Mesendoderm (in vitro differentiated cells): ENCODE measurements at regions not wholly inside any gene's neighbourhood (a gene's known extent, or its start where the extent isn't known, plus 50 kb on each side); places are given as distances from the start of the nearest gene placed in this dataset.

ENCODE experiments used
- DNase-seq: peaks from one replicate; pipeline ENCODE4 v3.0.0; 2013
- H2AK5ac ChIP-seq: 2 replicates; pipeline ENCODE4 v1.6.1; 2013; ENCODE audit warnings: low read length, inconsistent platforms
- H2BK120ac ChIP-seq: 2 replicates; pipeline ENCODE4 v1.6.1; 2013; ENCODE audit warnings: low read depth, mild to moderate bottlenecking, low read length, moderate library complexity, mixed read lengths
- H2BK15ac ChIP-seq: replicated peaks from 2 replicates; pipeline ENCODE4 v1.6.1; 2013; ENCODE audit warnings: low read depth, mild to moderate bottlenecking, moderate library complexity
- H2BK5ac ChIP-seq: 2 replicates; pipeline ENCODE4 v1.6.1; 2013; ENCODE audit warnings: low read length, inconsistent platforms
- H3K18ac ChIP-seq: 2 replicates; pipeline ENCODE4 v1.6.1; 2013; ENCODE audit warnings: mild to moderate bottlenecking, low read length, mixed read lengths
- H3K23ac ChIP-seq: one replicate; pipeline ENCODE4 v1.6.1; 2013; ENCODE audit warnings: low read length
- H3K27ac ChIP-seq: 2 replicates; pipeline ENCODE4 v1.5.1; 2013; ENCODE audit warnings: low read depth, mild to moderate bottlenecking, inconsistent platforms, low read length, moderate library complexity
- H3K27me3 ChIP-seq: 2 replicates; pipeline ENCODE4 v1.6.1; 2013; ENCODE audit warnings: low read length, control low read depth, mild to moderate bottlenecking, inconsistent platforms; ENCODE audit not compliant: insufficient read depth, poor library complexity
- H3K36me3 ChIP-seq: 2 replicates; pipeline ENCODE4 v1.6.1; 2013; ENCODE audit warnings: low read length, inconsistent platforms; ENCODE audit not compliant: control insufficient read depth, insufficient read depth
- H3K4ac ChIP-seq: one replicate; pipeline ENCODE4 v1.6.1; 2013; ENCODE audit warnings: low read depth, mild to moderate bottlenecking, low read length, moderate library complexity
- H3K4me1 ChIP-seq: 2 replicates; pipeline ENCODE4 v1.6.1; 2013; ENCODE audit warnings: low read depth, low read length, inconsistent platforms; ENCODE audit not compliant: control insufficient read depth
- H3K4me2 ChIP-seq: 2 replicates; pipeline ENCODE4 v1.6.1; 2013; ENCODE audit warnings: low read length
- H3K4me3 ChIP-seq: 2 replicates; pipeline ENCODE4 v1.5.1; 2013; ENCODE audit warnings: mild to moderate bottlenecking, low read length
- H3K56ac ChIP-seq: one replicate; pipeline ENCODE4 v1.6.1; 2013; ENCODE audit warnings: low read length
- H3K79me1 ChIP-seq: 2 replicates; pipeline ENCODE4 v1.6.1; 2013; ENCODE audit warnings: low read length, inconsistent platforms
- H3K79me2 ChIP-seq: 2 replicates; pipeline ENCODE4 v1.6.1; 2013; ENCODE audit warnings: mild to moderate bottlenecking, low read length; ENCODE audit not compliant: control insufficient read depth, insufficient read depth
- H3K9ac ChIP-seq: 2 replicates; pipeline ENCODE4 v1.6.1; 2013; ENCODE audit warnings: low read length, inconsistent platforms
- H4K5ac ChIP-seq: one replicate; pipeline ENCODE4 v1.6.1; 2013; ENCODE audit warnings: low read length
- H4K8ac ChIP-seq: one replicate; pipeline ENCODE4 v1.6.1; 2013; ENCODE audit warnings: low read depth, mild to moderate bottlenecking, control low read depth, low read length, moderate library complexity
- WGBS: extraction: QIAGEN DNeasy Blood & Tissue Kit; methylation state at CpG from one replicate; pipeline ENCODE4 v1.1.7; 2013; ENCODE audit warnings: low lambda C conversion rate, missing lambda C conversion rate; ENCODE audit not compliant: insufficient coverage; ENCODE audit errors: extremely low coverage; 5-methylcytosine and 5-hydroxymethylcytosine counted together

DNA sequence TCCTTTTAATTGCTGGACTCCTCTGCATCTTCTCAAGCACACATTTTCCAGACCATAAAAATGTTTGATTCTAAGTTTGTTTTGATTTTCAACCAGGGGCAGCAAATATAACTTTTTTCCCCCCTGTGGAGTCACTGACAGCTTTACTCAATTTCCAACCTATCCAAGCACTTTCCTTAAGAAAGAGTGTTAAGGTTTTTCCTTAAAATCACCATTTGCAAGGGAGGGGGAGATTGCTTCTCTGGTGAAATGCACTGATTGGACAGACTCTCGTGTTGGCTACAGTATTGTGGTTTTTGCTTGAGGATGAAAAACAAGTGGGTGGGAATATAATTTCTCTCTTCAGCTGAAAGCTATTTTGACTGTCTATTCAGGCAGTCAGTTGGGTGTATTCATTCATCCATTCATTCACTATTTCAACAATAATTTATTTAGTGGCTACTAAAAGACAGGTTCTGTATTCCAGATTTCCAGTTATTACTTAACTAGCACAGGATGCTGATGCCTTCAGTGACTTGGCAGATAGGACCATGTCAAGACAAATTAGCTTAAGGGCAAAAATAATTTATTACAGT lies 146.3 kb downstream of the BAMBI start:
- H3K4me1 ChIP-seq = peaks cover 9% of the 10 kb centered on the region
- H2BK5ac ChIP-seq = no peak overlapping the region
- H2BK120ac ChIP-seq = no peak overlapping the region
- no peak overlapping the region for H3K4ac ChIP-seq
- no peak overlapping the region for H4K8ac ChIP-seq
- H3K9ac ChIP-seq = no peak overlapping the region
- no peaks in the 10 kb centered on the region for H3K79me2 ChIP-seq
- H3K79me1 ChIP-seq = no peaks in the 10 kb centered on the region
- no peaks in the 10 kb centered on the region for H3K36me3 ChIP-seq
- no peak overlapping the region for H2BK15ac ChIP-seq
- no peak overlapping the region for H3K4me3 ChIP-seq
- WGBS = no CpG with 5 or more reads among the region's 1 CpG
- H3K18ac ChIP-seq = no peak overlapping the region
- DNase-seq = no peak
- no peak overlapping the region for H3K23ac ChIP-seq
- H4K5ac ChIP-seq = no peak overlapping the region
- H3K27me3 ChIP-seq = no peaks in the 10 kb centered on the region
- no peak overlapping the region for H3K27ac ChIP-seq
- H2AK5ac ChIP-seq = no peak overlapping the region
- no peak overlapping the region for H3K56ac ChIP-seq
- no peak overlapping the region for H3K4me2 ChIP-seq

DNA sequence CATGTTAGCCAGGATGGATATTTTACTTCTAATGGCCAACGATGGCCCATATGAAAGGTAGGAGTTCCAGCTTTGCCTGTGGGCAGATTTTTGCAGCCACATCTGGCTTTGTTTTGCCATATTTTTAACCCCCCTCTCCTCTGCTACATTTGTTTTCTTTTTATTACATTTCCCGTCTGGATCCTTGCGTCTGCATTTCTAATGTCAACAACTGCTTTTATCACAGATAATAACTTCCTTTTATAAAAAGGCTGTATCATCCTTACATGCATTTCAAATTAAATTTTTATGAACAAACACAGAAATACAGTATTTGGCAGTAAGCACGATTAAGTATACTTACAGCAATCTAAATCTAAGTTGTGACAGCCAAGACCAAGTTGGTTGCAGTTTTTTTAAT lies 156.0 kb downstream of the BAMBI start:
- Histone ChIP-seq H4K5ac (no peak overlapping the region), H3K9ac (no peak overlapping the region), H3K23ac (no peak overlapping the region), H3K4me3 (no peak overlapping the region), H3K79me1 (no peaks in the 10 kb centered on the region), H3K27me3 (no peaks in the 10 kb centered on the region), H2BK5ac (no peak overlapping the region), H3K36me3 (no peaks in the 10 kb centered on the region), H3K4me1 (no peaks in the 10 kb centered on the region), H4K8ac (no peak overlapping the region), H2BK120ac (no peak overlapping the region), H3K27ac (no peak overlapping the region), H3K4ac (no peak overlapping the region), H3K18ac (no peak overlapping the region), H3K79me2 (no peaks in the 10 kb centered on the region), H3K56ac (no peak overlapping the region), H2AK5ac (no peak overlapping the region), H3K4me2 (no peak overlapping the region), H2BK15ac (no peak overlapping the region)
- no peak for DNase-seq
- no CpG with 5 or more reads among the region's 4 CpGs for WGBS

DNA sequence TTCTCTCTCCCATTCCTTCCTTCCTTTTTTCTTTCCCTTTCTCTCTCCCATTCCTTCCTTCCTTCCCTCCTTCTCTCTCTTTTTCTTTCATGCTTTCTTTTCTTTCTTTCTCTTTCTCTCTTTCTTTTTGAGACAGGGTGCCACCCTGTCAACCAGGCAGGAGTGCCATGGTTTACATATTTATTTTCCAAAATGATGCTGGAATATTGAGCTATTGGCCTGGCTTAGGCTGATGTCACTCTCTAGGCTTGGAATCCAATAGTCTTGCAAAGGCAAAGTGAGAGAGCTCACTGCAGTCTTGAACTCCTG lies 159.1 kb downstream of the BAMBI start:
- Histone ChIP-seq H3K79me2 (no peaks in the 10 kb centered on the region), H3K4me2 (no peak overlapping the region), H3K27me3 (no peaks in the 10 kb centered on the region), H2BK120ac (no peak overlapping the region), H3K23ac (no peak overlapping the region), H3K27ac (no peak overlapping the region), H3K4ac (no peak overlapping the region), H2BK15ac (no peak overlapping the region), H3K56ac (no peak overlapping the region), H3K9ac (no peak overlapping the region), H3K4me3 (no peak overlapping the region), H4K5ac (no peak overlapping the region), H3K18ac (no peak overlapping the region), H2BK5ac (no peak overlapping the region), H4K8ac (no peak overlapping the region), H2AK5ac (no peak overlapping the region), H3K36me3 (no peaks in the 10 kb centered on the region), H3K79me1 (no peaks in the 10 kb centered on the region), H3K4me1 (no peaks in the 10 kb centered on the region)
- DNase-seq = no peak

DNA sequence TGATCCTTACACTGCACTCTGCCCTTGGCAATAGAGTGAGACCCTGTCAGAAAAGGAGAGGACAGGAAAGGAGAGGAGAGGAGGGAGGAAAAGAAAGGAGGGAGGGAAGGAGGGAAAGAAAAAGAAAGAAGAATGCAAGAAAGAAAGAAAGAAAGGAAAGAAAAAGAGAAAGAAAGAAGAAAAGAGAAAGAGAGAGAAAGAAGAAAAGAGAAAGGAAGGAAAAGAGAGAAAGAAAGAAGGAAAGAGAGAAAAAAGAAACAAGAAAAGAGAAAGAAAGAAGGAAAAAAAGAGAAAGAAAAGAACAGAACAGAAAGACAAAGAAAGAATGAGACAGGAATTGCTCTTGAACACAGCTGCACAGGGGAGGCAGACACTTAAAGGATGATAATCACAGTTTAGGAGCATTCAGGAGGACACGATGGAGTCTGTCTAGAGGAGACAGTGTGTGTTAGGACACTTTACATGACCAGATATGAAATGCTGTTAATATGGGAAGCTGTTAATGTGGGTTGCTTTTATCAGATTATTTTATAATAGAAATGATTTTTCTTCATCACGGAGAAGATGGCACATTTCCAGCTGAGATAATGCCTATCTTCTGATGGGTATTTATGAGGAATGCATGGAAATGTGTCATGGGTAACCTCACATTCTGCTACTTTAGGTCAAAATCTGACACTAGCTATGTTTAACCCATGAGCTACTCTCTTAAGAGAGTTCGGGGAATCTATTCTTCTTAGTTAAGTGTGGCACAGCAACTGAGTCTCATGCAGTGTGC lies 160.5 kb downstream of the BAMBI start:
- WGBS = no CpG with 5 or more reads among the region's 3 CpGs
- no peaks in the 10 kb centered on the region for H3K4me1 ChIP-seq
- H3K23ac ChIP-seq = no peak overlapping the region
- no peak overlapping the region for H3K4me3 ChIP-seq
- H3K79me1 ChIP-seq = no peaks in the 10 kb centered on the region
- no peaks in the 10 kb centered on the region for H3K36me3 ChIP-seq
- H3K56ac ChIP-seq = no peak overlapping the region
- no peak overlapping the region for H2BK15ac ChIP-seq
- H3K4me2 ChIP-seq = no peak overlapping the region
- no peak overlapping the region for H3K9ac ChIP-seq
- DNase-seq = no peak
- H3K27me3 ChIP-seq = no peaks in the 10 kb centered on the region
- no peak overlapping the region for H4K8ac ChIP-seq
- peak overlapping the region; percentile 29 for H3K4ac ChIP-seq
- no peak overlapping the region for H4K5ac ChIP-seq
- no peaks in the 10 kb centered on the region for H3K79me2 ChIP-seq
- H3K27ac ChIP-seq = no peak overlapping the region
- no peak overlapping the region for H2BK120ac ChIP-seq
- H3K18ac ChIP-seq = no peak overlapping the region
- no peak overlapping the region for H2AK5ac ChIP-seq
- H2BK5ac ChIP-seq = no peak overlapping the region

DNA sequence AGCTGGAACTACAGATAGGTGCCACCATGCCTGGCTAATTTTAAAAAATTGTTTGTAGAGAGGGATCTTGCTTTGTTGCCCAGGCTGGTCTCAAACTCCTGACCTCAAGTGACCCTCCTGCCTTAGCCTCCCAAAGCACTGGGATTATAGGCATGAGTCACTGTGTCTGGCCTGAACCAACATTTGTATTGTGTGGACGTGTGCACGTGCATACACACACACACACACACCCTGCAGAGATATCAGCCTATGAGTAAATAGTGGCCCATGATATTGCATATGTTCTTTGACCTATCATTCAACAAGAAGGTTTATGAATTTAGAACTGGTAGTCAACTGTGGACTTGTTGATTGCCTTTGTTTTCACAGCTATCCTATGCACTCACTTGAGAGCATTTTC lies 161.6 kb downstream of the BAMBI start:
- no peak overlapping the region for H4K5ac ChIP-seq
- no peak overlapping the region for H2BK5ac ChIP-seq
- H3K23ac ChIP-seq = no peak overlapping the region
- DNase-seq = no peak
- no peak overlapping the region for H3K56ac ChIP-seq
- no peaks in the 10 kb centered on the region for H3K4me1 ChIP-seq
- H3K27me3 ChIP-seq = no peaks in the 10 kb centered on the region
- no peak overlapping the region for H3K4me2 ChIP-seq
- no peak overlapping the region for H2AK5ac ChIP-seq
- no peak overlapping the region for H3K4ac ChIP-seq
- H3K36me3 ChIP-seq = no peaks in the 10 kb centered on the region
- H2BK15ac ChIP-seq = no peak overlapping the region
- no peak overlapping the region for H3K4me3 ChIP-seq
- no CpG with 5 or more reads among the region's 2 CpGs for WGBS
- H3K79me2 ChIP-seq = no peaks in the 10 kb centered on the region
- no peak overlapping the region for H2BK120ac ChIP-seq
- no peak overlapping the region for H3K27ac ChIP-seq
- H4K8ac ChIP-seq = no peak overlapping the region
- no peak overlapping the region for H3K9ac ChIP-seq
- H3K79me1 ChIP-seq = no peaks in the 10 kb centered on the region
- no peak overlapping the region for H3K18ac ChIP-seq

DNA sequence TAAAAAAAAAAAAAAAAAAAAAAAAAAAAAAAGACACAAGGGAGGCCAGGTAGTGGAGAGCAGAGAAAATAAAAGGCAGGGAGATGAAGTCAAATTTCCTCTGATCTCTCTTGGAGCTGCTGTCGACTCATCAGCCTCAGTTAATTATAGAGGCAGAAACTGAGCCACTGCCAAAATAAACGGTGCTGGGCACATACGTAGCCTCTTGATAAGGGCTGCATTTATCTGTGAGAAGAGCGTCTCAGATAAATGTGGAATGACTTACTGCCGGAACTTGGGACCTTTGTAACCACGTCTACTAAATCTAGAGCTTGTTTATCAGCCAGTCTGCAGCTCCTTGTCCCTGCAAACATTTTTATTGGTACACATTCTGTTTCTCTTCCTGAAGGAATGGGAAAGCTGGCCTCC lies 162.3 kb downstream of the BAMBI start:
- H3K4me2 ChIP-seq = no peak overlapping the region
- no peaks in the 10 kb centered on the region for H3K79me2 ChIP-seq
- H4K5ac ChIP-seq = no peak overlapping the region
- no peak overlapping the region for H2BK15ac ChIP-seq
- no peaks in the 10 kb centered on the region for H3K79me1 ChIP-seq
- no peaks in the 10 kb centered on the region for H3K4me1 ChIP-seq
- WGBS = no CpG with 5 or more reads among the region's 6 CpGs
- no peak overlapping the region for H4K8ac ChIP-seq
- no peak overlapping the region for H2BK5ac ChIP-seq
- H3K4ac ChIP-seq = no peak overlapping the region
- H3K23ac ChIP-seq = no peak overlapping the region
- H3K9ac ChIP-seq = no peak overlapping the region
- DNase-seq = peak; percentile 53
- no peaks in the 10 kb centered on the region for H3K27me3 ChIP-seq
- H3K18ac ChIP-seq = no peak overlapping the region
- no peak overlapping the region for H3K27ac ChIP-seq
- no peak overlapping the region for H2AK5ac ChIP-seq
- H3K4me3 ChIP-seq = no peak overlapping the region
- no peak overlapping the region for H3K56ac ChIP-seq
- no peak overlapping the region for H2BK120ac ChIP-seq
- no peaks in the 10 kb centered on the region for H3K36me3 ChIP-seq
